Loucy (cell line): ENCODE measurements at regions not wholly inside any gene's neighbourhood (a gene's known extent, or its start where the extent isn't known, plus 50 kb on each side); places are given as distances from the start of the nearest gene placed in this dataset.

Experiments used
- EZH2phosphoT487 ChIP-seq: fragments of 200-600 bp; IDR thresholded peaks from 2 replicates; pipeline ENCODE4 v1.6.1; 2018; ENCODE audit warnings: antibody characterized with exemption, mild to moderate bottlenecking, moderate library complexity, borderline replicate concordance
- TF ChIP-seq, protein P1 (sequence below): fragments of 200-600 bp; sonication (generic); conservative IDR thresholded peaks from 2 replicates; pipeline ENCODE4 v1.5.1; 2014; ENCODE audit warnings: mild to moderate bottlenecking, antibody characterized with exemption, low read length

DNA sequence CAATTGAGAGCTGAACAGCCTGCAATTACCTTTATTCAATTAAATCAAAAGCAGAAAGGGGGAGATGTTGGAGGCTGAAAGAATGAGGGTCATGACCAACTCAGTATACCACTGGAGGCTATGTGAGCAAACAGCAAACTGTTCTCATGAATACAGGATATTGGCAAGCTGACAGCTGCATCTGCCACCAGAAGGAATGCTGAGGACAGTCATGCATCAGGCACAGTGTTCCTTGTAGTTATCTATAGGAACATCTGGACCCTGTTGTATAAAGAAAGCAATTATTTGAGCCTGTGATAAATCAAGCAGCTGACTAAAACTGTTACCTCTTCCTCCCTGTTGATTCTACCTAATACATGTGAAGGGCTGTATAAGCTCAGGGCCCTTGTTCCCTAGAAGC, 2064.6 kb downstream of the TP53TG3F start:
- TF ChIP-seq, protein P1, sequence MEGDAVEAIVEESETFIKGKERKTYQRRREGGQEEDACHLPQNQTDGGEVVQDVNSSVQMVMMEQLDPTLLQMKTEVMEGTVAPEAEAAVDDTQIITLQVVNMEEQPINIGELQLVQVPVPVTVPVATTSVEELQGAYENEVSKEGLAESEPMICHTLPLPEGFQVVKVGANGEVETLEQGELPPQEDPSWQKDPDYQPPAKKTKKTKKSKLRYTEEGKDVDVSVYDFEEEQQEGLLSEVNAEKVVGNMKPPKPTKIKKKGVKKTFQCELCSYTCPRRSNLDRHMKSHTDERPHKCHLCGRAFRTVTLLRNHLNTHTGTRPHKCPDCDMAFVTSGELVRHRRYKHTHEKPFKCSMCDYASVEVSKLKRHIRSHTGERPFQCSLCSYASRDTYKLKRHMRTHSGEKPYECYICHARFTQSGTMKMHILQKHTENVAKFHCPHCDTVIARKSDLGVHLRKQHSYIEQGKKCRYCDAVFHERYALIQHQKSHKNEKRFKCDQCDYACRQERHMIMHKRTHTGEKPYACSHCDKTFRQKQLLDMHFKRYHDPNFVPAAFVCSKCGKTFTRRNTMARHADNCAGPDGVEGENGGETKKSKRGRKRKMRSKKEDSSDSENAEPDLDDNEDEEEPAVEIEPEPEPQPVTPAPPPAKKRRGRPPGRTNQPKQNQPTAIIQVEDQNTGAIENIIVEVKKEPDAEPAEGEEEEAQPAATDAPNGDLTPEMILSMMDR, result no peak
- TF ChIP-seq EZH2phosphoT487, result no peak
